ENCODE measurements at regions not wholly inside any gene's neighbourhood (a gene's known extent, or its start where the extent isn't known, plus 50 kb on each side); places are given as distances from the start of the nearest gene placed in this dataset.
A peak's percentile ranks its signal among the peaks of the same experiment; 100 is the strongest.
"Not testable (repeated sequence)": the region's sequence is repeated elsewhere in the genome, so short reads cannot be mapped to it uniquely, and the experiment has no call there.

DNA sequence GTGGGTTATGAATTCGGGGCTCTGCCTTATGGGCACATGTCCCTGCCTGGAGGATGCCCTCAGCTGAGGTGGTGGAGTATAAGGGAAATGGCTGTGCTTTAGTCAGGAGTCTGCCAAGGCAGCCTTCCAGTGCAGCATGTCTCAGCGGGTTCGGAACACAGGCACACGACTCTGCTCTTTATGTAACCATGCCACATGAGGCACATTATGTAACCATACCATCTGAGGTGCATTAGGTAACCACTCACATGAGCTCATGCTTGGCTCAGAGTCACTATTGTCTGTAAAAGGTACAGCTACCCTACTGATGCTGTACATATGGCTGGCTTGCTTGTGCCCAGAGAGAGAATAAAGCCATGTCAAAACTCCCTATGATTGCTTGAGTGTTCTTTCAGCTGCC, 723.6 kb downstream of the TRAM1L1 start:
- no peaks in the 10 kb centered on the region for H3K9me3 ChIP-seq
- no peak for DNase-seq

GRCh38 chr4:116358633-116359222, 726.6 kb downstream of the TRAM1L1 start:
- DNase-seq, result peak; percentile 48
- no peaks in the 10 kb centered on the region for H3K27me3 ChIP-seq
- no peaks in the 10 kb centered on the region for H3K36me3 ChIP-seq
- no peaks in the 10 kb centered on the region for H3K9me3 ChIP-seq
- H3K4me3 ChIP-seq, result no peak overlapping the region

More for the DNA sequence above, 723.6 kb downstream of the TRAM1L1 start:
- Histone ChIP-seq H3K27me3 (no peaks in the 10 kb centered on the region), H3K36me3 (no peaks in the 10 kb centered on the region), H3K4me3 (no peak overlapping the region)

DNA sequence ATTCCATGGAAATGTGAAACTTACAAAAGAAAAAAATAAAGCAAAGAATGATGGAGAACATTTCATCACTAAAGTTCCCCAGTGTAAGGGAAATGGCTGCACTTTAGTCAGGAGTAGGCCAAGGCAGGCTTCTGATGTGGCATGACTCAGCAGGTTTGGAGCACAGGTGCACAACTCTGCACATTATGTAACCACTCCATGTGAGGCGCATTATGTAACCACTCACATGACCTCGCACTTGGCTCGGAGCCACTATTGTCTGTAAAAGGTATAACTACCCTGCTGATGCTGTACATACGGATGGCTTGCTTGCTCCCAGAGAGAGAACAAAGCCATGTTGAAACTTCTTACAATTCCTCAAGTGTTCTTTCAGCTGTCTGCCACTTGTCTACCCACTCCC, 727.6 kb downstream of the TRAM1L1 start:
- no peak for DNase-seq
- no peaks in the 10 kb centered on the region for H3K36me3 ChIP-seq

DNA sequence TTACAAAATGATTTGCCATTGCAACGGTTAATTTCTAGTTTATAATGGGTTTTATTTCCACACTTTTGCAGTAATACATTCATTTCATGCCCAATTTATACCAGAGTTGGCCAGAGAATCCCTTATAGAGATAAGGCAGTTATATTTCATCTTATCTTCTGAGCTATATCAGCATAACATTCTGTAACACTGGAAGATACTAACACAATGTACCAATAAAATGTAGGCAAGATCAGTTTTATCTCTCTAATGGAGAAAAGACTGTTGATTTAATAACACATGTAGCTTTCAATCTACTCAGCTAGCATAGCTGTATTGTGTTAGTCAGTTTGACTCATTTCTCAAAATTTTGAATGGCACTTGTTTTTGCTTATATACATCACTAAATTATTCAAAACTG, 738.6 kb downstream of the TRAM1L1 start:
- H3K27me3 ChIP-seq, result no peaks in the 10 kb centered on the region
- H3K4me3 ChIP-seq, result no peak overlapping the region
- no peaks in the 10 kb centered on the region for H3K36me3 ChIP-seq
- DNase-seq, result no peak
- H3K9me3 ChIP-seq, result no peaks in the 10 kb centered on the region

More for the DNA sequence above, 727.6 kb downstream of the TRAM1L1 start:
- Histone ChIP-seq H3K4me3 (no peak overlapping the region), H3K27me3 (no peaks in the 10 kb centered on the region), H3K9me3 (no peaks in the 10 kb centered on the region)

- H3K9me3 ChIP-seq, result no peaks in the 10 kb centered on the region
- H3K36me3 ChIP-seq, result no peaks in the 10 kb centered on the region
- no peak overlapping the region for H3K4me3 ChIP-seq
- no peak for DNase-seq
- no peaks in the 10 kb centered on the region for H3K27me3 ChIP-seq
These were observed 741.6 kb downstream of the TRAM1L1 start for GRCh38 chr4:116343809-116344208.

DNA sequence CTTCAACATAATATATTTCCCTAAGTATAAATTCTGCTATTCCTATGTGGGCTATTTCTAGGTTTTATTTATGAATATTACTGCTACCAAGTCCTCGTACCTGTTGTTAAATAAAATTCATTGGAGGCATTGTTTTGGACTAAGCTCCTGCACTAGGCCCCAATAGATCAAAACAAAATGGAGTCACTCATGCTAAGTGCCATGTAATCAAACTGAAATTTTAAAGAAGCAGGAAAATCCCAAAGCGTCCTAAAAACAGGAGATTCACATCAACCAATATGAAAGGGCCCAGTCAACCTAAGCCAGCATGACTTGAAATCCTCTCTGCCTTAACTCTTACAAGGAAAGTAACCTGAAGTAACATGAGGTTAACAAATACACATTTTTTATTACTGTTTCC, 743.2 kb downstream of the TRAM1L1 start:
- Histone ChIP-seq H3K36me3 (no peaks in the 10 kb centered on the region), H3K9me3 (no peaks in the 10 kb centered on the region), H3K4me3 (no peak overlapping the region), H3K27me3 (no peaks in the 10 kb centered on the region)
- no peak for DNase-seq

- no peaks in the 10 kb centered on the region for H3K36me3 ChIP-seq
- H3K4me3 ChIP-seq, result no peak overlapping the region
- H3K9me3 ChIP-seq, result no peaks in the 10 kb centered on the region
- DNase-seq, result no peak
- no peaks in the 10 kb centered on the region for H3K27me3 ChIP-seq
These were observed 752.9 kb downstream of the TRAM1L1 start for GRCh38 chr4:116332508-116332907.

DNA sequence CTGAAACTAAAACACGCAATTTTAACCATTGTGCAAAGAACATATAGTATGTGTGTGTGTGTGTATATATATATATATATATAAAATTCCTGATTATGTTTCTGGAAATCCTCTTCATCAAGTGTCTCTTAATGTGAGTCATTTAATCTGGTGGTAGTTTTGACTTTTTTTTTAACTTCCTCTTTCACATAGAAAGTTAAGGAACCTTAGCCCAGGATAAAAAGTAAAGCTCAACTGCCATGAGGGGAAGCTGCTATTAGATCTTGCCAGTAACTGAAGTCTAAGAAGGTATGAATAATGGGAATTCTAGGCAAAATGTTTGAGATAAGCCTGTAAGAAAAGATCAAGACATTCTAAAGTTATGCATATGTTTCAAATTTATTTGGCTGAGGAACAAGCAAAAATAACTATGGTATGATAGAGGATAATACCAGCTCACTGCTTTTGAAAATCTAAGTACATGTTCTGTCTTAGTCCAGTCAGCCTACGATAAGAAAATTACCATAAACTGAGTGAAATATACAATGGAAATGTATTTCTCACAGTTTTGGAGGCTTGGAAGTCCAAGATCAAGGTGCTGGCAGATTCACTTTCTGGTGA, 757.0 kb downstream of the TRAM1L1 start:
- Histone ChIP-seq H3K9me3 (no peaks in the 10 kb centered on the region), H3K27me3 (no peaks in the 10 kb centered on the region), H3K4me3 (no peak overlapping the region), H3K36me3 (no peaks in the 10 kb centered on the region)
- no peak for DNase-seq

DNA sequence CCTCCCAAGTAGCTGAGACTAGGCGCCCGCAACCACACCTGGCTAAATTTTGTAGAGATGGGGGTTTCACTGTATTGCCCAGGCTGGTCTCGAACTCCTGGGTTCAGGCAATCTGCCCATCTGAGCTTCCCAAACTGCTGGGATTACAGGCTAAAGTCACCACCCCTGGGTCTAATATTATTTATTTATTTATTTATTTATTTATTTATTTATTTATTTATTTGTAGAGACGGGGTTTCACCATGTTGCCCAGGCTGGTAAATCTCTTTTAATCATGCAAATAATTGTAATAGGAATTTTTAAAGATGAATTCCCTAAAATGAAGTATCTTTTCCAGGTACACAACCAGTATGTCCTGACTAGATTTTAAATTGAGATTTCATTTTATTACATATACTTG, 761.8 kb downstream of the TRAM1L1 start:
- no peaks in the 10 kb centered on the region for H3K9me3 ChIP-seq
- H3K27me3 ChIP-seq, result no peaks in the 10 kb centered on the region
- no peaks in the 10 kb centered on the region for H3K36me3 ChIP-seq
- no peak for DNase-seq
- H3K4me3 ChIP-seq, result no peak overlapping the region

DNA sequence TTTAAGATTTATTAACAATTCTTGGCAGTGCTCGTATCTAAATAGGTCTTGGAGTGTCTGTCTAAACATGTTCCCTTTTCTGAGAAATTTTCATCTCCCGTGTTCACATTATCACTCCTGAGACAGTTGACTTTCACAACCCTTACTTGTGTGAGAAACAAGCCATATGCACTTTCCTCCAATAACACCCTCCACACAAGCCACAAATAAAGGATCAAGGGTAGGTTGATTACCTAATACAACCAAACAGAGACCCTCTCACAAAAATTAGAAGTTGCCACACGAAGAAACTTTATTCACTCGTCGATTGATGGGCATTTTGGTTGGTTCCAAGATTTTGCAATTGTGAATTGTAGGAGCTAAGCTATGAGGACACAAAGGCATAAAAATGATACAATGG, 763.9 kb downstream of the TRAM1L1 start:
- Histone ChIP-seq H3K9me3 (no peaks in the 10 kb centered on the region), H3K4me3 (no peak overlapping the region), H3K27me3 (no peaks in the 10 kb centered on the region), H3K36me3 (no peaks in the 10 kb centered on the region)
- no peak for DNase-seq

DNA sequence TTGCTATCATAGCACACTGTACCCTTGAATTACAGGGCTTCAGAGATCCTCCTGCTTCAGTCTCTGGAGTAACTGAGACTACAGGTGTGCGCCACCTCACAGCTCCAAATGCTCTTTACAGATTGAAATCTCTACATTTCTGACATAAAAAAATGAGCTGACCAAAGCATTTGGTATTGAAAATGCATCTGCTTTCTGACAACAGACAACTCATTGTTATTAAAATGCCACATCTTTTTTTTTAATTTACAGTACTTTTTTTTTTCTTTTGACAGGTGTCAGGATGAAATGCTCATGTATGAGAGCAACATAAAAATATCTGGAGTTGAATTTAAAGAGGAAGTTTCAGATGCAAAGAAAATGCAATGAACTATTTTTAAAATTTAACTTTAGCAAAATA, 764.5 kb downstream of the TRAM1L1 start:
- no peaks in the 10 kb centered on the region for H3K27me3 ChIP-seq
- no peaks in the 10 kb centered on the region for H3K9me3 ChIP-seq
- H3K4me3 ChIP-seq, result no peak overlapping the region
- DNase-seq, result no peak
- no peaks in the 10 kb centered on the region for H3K36me3 ChIP-seq

DNA sequence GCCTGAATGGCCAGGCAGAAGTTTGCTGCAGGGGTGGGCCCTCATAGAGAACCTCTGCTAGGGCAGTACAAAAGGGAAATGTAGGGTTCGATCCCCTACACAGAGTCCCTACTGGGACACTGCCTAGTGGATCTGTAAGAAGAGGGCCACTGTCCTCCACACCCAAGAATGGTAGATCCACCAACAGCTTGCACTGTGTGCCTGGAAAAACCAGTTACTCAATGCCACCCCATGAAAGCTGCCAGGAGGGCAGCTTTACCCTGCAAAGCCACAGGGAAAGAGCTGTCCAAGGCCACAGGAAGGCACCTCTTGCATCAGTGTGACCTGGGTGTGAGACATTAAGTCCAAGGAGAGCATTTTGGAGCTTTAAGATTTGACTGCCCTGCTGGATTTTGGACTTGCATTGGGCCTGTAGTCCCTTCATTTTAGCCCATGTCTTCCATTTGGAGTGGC, 781.6 kb downstream of the TRAM1L1 start:
- no peak overlapping the region for H3K4me3 ChIP-seq
- no peaks in the 10 kb centered on the region for H3K9me3 ChIP-seq
- no peak for DNase-seq
- no peaks in the 10 kb centered on the region for H3K36me3 ChIP-seq
- H3K27me3 ChIP-seq, result no peaks in the 10 kb centered on the region

DNA sequence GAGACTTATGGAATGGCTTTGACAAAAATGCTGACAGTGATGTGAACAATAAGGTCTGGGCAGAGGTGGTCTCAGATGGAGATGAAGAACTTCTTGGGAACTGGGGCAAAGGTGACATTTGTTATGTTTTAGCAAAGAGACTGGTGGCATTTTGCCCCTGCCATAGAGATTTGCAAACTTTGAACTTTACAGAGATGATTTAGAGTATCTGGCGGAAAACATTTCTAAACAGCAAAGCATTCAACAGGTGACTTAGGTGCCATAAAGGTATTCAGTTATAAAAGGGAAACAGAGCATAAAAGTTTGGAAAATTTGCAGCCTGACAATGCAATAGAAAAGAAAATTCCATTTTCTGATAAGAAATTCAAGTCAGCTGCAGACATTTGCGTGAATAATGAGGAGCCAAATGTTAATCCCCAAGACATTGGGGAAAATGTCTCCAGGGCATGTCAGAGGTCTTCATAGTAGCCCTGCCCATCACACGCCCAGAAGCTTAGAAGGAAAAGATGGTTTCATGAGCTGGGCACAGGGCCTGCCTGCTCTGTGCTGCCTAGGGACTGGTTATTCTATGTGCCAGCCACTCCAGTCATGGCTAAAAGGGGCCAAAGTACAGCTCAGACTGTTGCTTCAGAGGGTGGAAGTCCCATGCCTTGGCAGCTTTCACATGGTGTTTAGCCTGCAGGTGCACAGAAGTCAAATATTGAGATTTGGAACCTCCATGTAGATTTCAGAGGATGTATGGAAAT, 782.2 kb downstream of the TRAM1L1 start:
- H3K4me3 ChIP-seq, result no peak overlapping the region
- H3K36me3 ChIP-seq, result no peaks in the 10 kb centered on the region
- H3K27me3 ChIP-seq, result no peaks in the 10 kb centered on the region
- DNase-seq, result no peak
- H3K9me3 ChIP-seq, result no peaks in the 10 kb centered on the region

DNA sequence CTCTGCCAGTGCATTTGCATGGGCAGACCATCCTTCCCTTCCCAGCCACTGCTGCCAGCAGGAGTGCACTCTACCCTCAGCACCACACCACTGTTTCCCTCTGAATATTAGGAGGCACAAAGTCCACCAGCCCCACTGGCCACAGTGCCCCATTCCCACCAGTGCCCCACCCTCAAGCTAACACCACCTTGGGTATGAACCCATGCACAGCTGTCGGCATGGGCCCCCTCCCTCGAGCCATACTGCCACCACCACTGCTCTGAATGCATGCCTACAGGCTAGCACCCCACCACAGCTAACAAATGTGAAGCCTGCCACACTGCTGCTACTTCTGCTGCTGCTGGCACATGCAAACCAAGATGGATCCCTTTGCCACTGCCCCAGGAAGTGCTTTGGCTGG, 810.4 kb downstream of the TRAM1L1 start:
- Histone ChIP-seq H3K9me3 (no peaks in the 10 kb centered on the region), H3K27me3 (no peaks in the 10 kb centered on the region), H3K4me3 (no peak overlapping the region), H3K36me3 (no peaks in the 10 kb centered on the region)
- no peak for DNase-seq

DNA sequence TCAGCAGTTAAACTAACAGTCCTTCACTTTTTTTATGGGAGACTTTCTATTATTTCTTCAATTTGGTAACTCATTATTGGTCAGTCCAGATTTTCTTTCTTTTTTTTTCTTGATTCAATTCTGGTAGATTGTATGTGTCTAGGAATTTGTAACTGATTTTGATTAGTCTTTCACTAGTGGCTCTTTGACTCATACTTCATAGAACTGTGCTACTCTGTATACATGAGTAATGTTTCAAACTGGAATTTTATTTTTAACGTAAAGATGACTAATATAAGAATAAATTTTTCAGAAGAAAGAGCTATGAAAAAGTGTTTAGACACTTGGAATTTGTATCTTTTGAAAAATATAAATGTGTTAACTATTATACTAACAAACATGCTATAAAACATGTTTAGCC, 813.0 kb downstream of the TRAM1L1 start:
- Histone ChIP-seq H3K27me3 (no peaks in the 10 kb centered on the region), H3K4me3 (no peak overlapping the region), H3K9me3 (no peaks in the 10 kb centered on the region)

GRCh38 chr4:116260931-116261330, 824.4 kb downstream of the TRAM1L1 start:
- H3K4me3 ChIP-seq, DNase-seq, H3K27me3 ChIP-seq, H3K9me3 ChIP-seq, H3K36me3 ChIP-seq: not testable (repeated sequence)

More for the DNA sequence above, 813.0 kb downstream of the TRAM1L1 start:
- DNase-seq, result no peak
- H3K36me3 ChIP-seq, result no peaks in the 10 kb centered on the region

DNA sequence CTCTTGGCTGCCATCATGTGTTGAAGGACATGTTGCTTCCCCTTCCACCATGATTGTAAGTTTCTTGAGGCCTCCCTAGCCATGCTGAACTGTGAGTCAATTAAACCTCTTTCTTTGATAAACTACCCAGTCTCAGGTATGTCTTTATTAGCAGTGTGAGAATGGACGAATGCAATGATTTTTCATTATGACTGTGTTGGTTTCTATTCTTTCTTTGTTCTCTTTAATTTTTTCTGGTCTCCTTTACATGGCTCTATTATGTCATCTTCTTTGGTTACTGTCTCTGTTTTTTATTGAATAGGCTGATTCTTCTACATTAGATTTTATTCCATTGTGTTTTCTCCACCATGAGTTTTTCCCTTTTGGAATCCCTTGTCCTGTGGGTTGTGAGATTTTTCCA, 840.6 kb downstream of the TRAM1L1 start:
- no peaks in the 10 kb centered on the region for H3K36me3 ChIP-seq
- H3K4me3 ChIP-seq, result no peak overlapping the region
- no peaks in the 10 kb centered on the region for H3K9me3 ChIP-seq
- no peaks in the 10 kb centered on the region for H3K27me3 ChIP-seq
- DNase-seq, result no peak

GRCh38 chr4:116243431-116243830, 841.9 kb downstream of the TRAM1L1 start:
- DNase-seq, result no peak
- Histone ChIP-seq H3K9me3 (no peaks in the 10 kb centered on the region), H3K4me3 (no peak overlapping the region), H3K27me3 (no peaks in the 10 kb centered on the region), H3K36me3 (no peaks in the 10 kb centered on the region)

All from MG63 (cell line).